ENCODE measurements at regions not wholly inside any gene's neighbourhood (a gene's known extent, or its start where the extent isn't known, plus 50 kb on each side); places are given as distances from the start of the nearest gene placed in this dataset.

DNA sequence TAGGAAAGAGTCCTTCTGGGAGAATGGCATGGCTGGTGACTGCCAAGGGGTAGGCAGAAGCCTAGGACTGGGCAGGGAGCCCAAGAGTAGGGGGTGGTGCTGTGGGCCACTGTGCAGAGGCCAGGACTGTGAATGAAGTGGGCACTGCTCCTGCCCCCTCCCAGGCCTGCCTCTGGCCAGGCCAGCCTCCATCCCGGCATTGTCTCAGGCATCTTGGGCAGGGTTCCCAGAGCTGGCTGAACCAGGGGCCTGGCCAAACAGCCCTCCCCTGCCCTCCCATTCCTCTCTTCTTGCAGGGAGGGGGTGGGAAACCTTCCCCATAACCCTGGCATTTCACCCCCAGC is 81.6 kb downstream of the MRPL14 start:
- TF ChIP-seq, protein P1, sequence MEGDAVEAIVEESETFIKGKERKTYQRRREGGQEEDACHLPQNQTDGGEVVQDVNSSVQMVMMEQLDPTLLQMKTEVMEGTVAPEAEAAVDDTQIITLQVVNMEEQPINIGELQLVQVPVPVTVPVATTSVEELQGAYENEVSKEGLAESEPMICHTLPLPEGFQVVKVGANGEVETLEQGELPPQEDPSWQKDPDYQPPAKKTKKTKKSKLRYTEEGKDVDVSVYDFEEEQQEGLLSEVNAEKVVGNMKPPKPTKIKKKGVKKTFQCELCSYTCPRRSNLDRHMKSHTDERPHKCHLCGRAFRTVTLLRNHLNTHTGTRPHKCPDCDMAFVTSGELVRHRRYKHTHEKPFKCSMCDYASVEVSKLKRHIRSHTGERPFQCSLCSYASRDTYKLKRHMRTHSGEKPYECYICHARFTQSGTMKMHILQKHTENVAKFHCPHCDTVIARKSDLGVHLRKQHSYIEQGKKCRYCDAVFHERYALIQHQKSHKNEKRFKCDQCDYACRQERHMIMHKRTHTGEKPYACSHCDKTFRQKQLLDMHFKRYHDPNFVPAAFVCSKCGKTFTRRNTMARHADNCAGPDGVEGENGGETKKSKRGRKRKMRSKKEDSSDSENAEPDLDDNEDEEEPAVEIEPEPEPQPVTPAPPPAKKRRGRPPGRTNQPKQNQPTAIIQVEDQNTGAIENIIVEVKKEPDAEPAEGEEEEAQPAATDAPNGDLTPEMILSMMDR (IDR thresholded peaks at IDR 0.05) = no peak
- no peak for TF ChIP-seq POLR2A (IDR thresholded peaks at IDR 0.05)
